RPMI8226 (cell line): ENCODE measurements at regions not wholly inside any gene's neighbourhood (a gene's known extent, or its start where the extent isn't known, plus 50 kb on each side); places are given as distances from the start of the nearest gene placed in this dataset.
"Not testable (repeated sequence)": the region's sequence is repeated elsewhere in the genome, so short reads cannot be mapped to it uniquely, and the experiment has no call there.

ENCODE experiments used
- DNase-seq: peaks from one replicate; pipeline ENCODE4 v3.0.0-alpha.2; 2015

- no peak for DNase-seq
Measured at GRCh38 chr18:51463483-51464136, 266.1 kb upstream of the MEX3C start.

- DNase-seq, result no peak
Measured at GRCh38 chr18:51478908-51479307, 281.4 kb upstream of the MEX3C start.

DNA sequence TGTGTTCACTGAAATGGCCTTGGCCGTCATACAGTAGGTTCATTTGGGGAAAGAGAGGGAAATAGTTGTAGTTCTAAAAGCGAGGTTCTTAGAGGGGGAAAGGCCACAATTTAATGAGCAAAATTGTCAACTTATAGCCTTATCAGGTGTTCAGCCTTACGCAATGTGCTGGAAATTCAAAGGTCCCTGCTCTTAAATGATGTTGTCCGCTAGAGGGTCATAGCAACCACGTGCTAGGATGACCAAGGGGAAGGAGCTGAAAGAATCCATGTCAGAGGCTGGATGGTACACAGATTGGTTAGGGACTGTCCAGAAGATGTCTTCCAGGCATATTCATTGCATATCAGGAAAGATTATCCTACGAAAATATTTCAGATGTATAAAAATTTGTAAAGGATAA, 282.3 kb upstream of the MEX3C start:
- no peak for DNase-seq

GRCh38 chr18:51480407-51481261, 283.2 kb upstream of the MEX3C start:
- DNase-seq, result no peak

- no peak for DNase-seq
Measured at GRCh38 chr18:51486735-51487366, 289.4 kb upstream of the MEX3C start.

GRCh38 chr18:51490417-51490816, 292.9 kb upstream of the MEX3C start:
- DNase-seq, result peak; percentile 38

DNA sequence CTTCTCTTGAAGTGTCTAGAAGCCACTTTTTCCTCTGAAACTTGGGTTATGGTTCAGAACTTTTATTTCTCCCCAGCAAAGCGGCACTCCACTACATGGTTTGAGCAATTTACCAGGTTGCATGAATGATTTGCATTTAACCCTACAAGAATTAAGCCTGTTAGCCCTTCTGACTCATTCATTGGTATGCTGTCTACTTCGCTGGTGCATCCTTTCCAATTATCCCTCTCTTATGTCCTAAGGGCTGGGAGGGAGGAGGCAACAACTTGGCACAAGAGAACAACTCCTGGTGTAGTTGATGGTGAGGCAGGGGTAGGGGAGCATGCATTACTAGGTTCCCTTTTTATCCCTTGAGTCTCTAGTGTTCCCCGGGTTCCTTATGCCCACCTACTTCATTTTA, 293.4 kb upstream of the MEX3C start:
- DNase-seq, result no peak

DNA sequence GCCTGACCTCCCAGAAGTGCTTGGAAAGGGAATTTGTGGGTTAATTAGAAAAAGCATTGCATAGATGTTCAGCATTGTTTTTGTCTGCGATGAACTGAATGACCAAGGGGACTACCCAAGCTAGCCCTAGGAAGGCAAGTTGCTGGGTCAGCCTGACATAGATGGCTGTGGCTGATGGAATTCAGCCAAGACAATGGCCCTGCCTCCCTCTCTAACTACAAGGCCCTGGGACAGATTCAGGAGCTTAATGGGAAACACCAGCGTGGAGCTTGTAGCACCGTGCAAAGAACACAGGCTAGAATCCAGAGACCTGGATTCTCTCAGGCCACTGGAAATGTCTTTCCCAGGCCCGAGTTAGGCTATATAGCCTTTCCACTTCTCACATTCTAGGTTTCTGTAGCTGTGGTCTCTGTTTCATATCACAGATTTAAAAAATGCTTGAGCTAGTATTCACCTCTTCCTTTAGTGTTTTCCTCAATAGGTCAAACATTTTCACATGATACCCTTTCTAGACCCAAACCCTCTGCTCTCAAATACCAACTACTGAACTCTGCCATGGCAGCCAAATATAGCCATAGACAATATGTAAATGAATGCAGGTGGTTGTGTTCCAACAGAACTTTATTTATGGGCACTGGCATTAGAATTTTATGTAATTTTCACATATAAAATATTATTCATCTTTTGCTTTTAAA, 294.3 kb upstream of the MEX3C start:
- DNase-seq, result peak; percentile 41

DNA sequence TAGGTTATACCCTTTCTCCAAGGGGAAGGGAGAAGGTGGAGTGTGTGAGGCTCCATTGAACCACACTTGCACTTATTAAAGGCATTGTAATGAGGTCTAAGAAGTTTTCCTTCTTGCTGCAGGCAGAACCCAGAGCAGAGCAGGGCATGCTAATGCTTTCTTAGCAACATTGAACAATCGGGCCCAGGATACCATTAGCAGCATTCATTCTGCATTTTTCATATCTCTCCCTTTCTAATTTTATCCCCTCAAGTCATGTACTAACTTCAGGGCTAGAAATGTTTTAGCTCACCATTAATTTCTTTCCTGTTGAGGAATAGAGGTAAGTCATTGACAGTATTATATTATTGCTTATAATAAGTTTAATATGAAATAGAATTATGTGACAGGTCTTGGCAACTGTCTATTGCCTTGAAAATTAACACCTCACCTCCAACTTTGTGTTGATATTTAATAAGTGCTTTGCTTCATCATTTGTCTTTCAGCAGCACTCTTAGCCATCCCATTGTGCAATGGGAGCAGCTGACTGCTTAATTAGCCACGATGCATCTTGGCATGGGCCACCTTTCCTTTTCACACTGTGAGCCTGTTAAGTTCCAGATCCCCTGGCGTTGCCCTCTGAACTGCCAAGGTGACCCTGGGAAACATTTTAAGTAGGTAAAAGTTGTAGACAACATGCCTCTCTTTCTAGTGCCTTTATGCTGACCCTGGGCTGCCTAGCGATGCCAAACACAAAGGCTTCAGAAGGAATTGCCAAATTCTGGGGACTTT, 300.8 kb upstream of the MEX3C start:
- no peak for DNase-seq

DNA sequence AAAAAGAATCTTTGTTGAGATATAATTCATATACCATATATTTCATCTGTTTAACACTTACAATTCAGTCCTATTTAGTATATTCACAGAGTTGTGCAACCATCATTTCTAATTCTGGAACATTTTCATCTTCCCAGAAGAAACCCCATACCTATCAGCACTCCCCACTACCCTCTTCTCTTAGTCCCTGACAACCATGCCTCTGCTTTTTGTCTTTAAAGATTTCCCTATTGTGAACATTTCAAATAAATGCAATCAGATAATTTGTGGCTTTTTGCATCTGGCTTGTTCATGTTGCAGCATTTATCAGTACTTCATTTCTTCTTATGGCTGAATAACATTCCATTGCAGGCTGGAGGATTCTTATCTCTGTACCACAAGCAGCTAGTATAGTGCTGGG, 305.9 kb upstream of the MEX3C start:
- DNase-seq, result no peak

DNA sequence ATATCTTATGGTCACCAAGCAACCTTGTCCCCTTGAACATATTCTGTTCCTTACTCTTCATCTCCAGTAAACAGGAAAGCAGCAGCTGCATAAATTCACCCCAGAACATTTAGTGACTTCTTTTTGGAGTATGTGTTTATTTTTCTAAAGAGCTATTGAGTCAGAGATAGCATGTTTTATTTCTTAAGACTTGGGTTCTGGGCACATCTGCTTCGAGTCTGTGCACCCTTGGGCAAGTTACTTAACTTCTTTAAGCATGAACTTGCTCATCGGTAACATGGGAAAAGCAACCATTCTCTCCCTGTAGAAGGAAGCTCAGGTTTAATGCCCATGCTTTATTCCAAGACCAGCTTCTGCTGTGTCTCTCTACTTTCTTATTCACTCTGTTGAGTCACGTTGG, 309.3 kb upstream of the MEX3C start:
- DNase-seq, result no peak

DNA sequence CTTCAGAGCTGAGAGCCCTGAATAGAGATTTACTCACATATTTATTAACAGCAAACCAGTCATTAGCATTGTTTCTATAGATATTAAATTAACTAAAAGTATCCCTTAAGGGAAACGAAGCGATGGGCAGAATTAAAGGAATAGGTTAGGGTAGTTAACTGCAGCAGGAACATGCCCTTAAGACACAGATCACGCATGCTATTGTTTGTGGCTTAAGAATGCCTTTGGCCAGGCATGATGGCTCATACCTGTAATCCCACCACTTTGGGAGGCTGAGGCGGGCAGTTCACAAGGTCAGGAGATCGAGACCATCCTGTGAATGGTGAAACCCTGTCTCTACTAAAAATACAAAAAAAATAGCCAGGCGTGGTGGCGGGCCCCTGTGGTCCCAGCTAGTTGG, 310.9 kb upstream of the MEX3C start:
- DNase-seq, result not testable (repeated sequence)

DNA sequence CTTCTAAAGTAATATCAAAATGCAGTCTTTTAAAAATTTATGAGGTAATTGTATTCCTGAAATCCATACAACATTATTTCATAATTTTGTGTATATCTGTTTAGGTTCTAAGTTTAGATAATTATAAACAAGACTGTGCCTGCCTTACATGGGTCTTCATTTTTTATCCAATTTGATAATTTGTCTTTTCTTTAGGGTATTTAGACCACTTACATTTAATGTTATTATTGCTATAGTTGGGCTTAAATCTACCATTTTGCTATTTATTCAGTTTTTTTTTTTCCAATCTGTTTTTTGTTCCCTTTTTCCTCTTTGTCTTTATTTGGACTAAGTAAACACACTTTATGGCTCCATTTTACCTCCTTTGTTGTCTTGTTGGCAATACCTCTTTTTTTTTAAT, 312.5 kb upstream of the MEX3C start:
- DNase-seq, result no peak

DNA sequence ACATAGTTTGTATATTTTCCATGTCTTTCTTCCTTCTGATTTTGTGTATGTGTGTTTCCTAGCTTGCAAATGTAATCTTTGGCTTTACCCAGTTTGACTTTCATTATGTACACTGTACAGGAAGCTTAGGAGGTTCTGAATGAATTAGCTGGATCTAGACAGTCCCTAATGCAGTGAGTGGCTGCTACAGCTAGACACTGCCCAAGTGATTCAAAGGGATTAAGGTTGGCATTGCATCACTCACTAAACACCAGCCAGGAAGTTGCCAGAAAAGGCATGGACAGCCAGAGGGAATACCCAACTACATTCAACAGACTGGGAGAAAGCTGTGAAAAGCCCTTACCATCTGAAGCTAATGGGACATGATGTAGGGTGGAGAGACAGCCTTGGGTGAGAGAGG, 316.0 kb upstream of the MEX3C start:
- DNase-seq, result no peak

- no peak for DNase-seq
Measured at GRCh38 chr18:51514128-51514527, 316.6 kb upstream of the MEX3C start.

DNA sequence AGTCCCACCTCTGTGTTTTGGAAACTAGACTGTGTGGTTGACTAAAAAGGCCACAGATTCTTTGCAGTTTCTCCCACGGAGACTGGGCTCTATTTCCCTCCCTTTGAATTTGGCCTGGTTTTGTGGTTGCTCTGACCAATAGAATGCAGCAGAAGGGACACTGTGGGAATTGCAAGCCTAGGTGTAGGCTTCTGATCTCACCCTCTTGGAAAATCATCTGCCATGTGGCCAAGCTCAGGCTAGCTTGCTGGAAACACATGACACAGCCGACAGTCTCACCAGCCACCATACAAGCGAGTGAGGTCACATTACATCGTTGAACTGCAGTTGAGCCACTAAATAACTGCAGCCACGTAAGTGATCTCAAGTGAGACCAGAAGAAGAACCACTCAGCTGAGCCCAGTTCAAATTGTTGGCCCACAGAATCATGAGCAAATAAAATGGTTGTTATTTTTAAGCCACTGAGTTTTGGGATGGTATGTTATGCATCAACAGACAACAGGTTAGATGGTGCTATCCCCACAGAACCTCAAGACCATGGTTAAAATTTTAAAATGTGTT, 319.1 kb upstream of the MEX3C start:
- DNase-seq, result no peak

DNA sequence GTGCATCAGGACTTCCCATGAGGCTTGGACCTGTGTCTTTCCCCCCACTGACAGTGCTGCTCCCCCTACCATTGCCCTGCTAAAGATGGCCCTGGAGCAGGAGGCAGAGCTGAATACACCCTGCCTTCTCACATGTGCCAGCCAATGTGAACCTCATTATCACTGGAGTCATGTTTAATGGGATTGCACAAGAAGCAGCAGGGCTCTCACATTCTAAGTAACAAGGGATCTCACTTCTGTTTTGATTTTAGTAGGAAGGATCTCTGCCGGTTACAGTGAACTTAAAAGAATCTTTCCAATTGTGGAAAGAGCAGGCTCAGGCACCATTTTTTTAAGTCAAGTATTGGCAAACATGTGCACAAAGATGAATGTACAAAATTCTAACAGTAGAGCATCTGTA, 322.1 kb upstream of the MEX3C start:
- no peak for DNase-seq

DNA sequence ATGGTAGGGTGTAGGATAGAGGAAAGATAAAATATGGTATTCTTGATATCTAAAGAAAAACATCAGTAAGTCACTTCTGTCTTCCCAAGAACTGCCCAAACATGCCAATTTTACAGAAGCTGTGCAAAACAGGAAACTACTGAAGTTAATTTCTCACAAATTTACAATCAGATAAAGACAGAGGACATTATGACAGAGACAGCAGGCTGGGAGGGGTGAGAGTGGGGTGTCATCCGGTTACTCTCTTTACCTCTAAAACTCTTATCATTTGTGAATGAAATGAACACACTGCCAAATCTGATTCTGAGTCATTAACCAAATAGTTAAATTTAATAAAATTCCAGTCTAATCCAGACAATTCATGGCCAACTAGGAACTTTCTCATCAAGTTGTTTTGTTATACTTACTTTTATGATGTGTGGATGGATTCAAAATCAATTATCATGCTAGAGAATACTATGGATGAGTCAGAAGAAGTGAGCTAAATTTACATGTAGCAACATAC, 323.2 kb upstream of the MEX3C start:
- no peak for DNase-seq

- DNase-seq, result no peak
Measured at GRCh38 chr18:51522338-51522737, 324.9 kb upstream of the MEX3C start.

GRCh38 chr18:51522821-51523220, 325.3 kb upstream of the MEX3C start:
- DNase-seq, result no peak

DNA sequence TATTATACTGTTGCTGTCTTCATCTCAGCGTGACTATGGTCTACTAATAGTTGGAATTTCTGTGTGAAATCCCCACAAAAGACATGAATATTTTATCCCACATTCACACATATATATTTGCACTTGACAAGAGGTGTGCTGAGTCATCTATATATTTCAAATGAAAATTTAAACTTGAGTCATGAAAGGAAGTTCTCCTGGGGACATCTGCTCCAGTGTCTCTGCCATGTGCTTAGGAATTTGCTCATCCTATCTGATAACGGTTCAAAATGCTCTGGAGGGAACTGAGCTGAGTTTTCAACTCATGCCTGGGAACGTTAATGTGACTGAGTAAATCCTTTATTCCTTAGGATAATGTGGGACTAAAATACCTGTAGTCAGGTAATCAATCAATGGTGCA, 326.2 kb upstream of the MEX3C start:
- DNase-seq, result no peak
